ENCODE measurements at regions not wholly inside any gene's neighbourhood (a gene's known extent, or its start where the extent isn't known, plus 50 kb on each side); places are given as distances from the start of the nearest gene placed in this dataset.

GRCh38 chr12:105825141-105825540, 313.6 kb downstream of the NUAK1 start:
- no peaks in the 10 kb centered on the region for H3K4me1 Mint-ChIP-seq (ENCODE audit: low read depth)
- ATAC-seq (ENCODE audit: poor library complexity), result no peak
- Histone ChIP-seq H3K27me3 (ENCODE audit: control insufficient read depth in 1 of 2, insufficient read depth in 2 of 2, low read length in 2 of 2) (no peaks in the 10 kb centered on the region), H3K9me3 (ENCODE audit: control insufficient read depth in 1 of 2, insufficient read depth in 1 of 2, low read length in 2 of 2) (peaks cover 0 to 7% of the 10 kb centered on the region in 2 experiments), H3K4me1 (ENCODE audit: insufficient read depth, low read length) (no peaks in the 10 kb centered on the region), H3K36me3 (ENCODE audit: insufficient read depth, low read length) (no peaks in the 10 kb centered on the region), H3K27ac (ENCODE audit: low read depth in 1 of 2, low read length in 2 of 2) (no peak overlapping the region), H3K4me3 (ENCODE audit: low read length) (no peak overlapping the region)
- H3K9me3 Mint-ChIP-seq, result peaks cover 2% of the 10 kb centered on the region
- intact Hi-C loops (cut with DNase I, micrococcal nuclease), result no loop called here
- TF ChIP-seq, protein P1, sequence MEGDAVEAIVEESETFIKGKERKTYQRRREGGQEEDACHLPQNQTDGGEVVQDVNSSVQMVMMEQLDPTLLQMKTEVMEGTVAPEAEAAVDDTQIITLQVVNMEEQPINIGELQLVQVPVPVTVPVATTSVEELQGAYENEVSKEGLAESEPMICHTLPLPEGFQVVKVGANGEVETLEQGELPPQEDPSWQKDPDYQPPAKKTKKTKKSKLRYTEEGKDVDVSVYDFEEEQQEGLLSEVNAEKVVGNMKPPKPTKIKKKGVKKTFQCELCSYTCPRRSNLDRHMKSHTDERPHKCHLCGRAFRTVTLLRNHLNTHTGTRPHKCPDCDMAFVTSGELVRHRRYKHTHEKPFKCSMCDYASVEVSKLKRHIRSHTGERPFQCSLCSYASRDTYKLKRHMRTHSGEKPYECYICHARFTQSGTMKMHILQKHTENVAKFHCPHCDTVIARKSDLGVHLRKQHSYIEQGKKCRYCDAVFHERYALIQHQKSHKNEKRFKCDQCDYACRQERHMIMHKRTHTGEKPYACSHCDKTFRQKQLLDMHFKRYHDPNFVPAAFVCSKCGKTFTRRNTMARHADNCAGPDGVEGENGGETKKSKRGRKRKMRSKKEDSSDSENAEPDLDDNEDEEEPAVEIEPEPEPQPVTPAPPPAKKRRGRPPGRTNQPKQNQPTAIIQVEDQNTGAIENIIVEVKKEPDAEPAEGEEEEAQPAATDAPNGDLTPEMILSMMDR (IDR thresholded peaks at IDR 0.05), result no peak
- peaks cover 6% of the 10 kb centered on the region for H3K27me3 Mint-ChIP-seq
- no peak overlapping the region for H3K27ac Mint-ChIP-seq
- H3K4me3 Mint-ChIP-seq, result no peak overlapping the region
- DNase-seq, result no peak
- POLR2A ChIA-PET, result no interaction called here
- CTCF ChIA-PET, result no interaction called here
- no peaks in the 10 kb centered on the region for H3K36me3 Mint-ChIP-seq (ENCODE audit: low read depth)

DNA sequence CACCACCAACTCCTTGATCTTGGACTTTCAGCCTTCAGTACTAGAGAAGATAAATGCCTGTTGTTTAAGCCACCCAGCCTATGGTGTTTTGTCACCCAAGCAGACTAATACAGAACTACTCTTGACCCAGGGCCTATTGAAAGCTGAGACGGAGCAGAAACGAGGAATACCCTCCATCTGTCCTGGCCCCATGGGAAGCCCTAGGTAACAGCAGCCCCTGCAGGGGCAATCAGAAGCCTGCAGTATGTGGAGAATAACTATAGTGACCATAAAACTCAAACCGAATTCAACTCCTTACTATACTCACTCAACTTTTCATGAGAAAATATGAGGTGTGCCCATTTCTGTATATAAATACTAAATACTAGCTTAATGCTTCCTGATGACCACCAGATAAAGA, 307.4 kb downstream of the NUAK1 start:
- Mint-ChIP-seq H3K9me3 (no peaks in the 10 kb centered on the region), H3K36me3 (ENCODE audit: low read depth) (no peaks in the 10 kb centered on the region), H3K27me3 (no peaks in the 10 kb centered on the region), H3K27ac (no peak overlapping the region), H3K4me1 (ENCODE audit: low read depth) (no peaks in the 10 kb centered on the region), H3K4me3 (no peak overlapping the region)
- no peak overlapping the region for H3K27ac ChIP-seq (ENCODE audit: low read depth in 1 of 2, low read length in 2 of 2)
- no peaks in the 10 kb centered on the region for H3K36me3 ChIP-seq (ENCODE audit: insufficient read depth, low read length)
- no peak for DNase-seq
- no peaks in the 10 kb centered on the region for H3K27me3 ChIP-seq (ENCODE audit: control insufficient read depth in 1 of 2, insufficient read depth in 2 of 2, low read length in 2 of 2)
- intact Hi-C loops (cut with DNase I, micrococcal nuclease), result no loop called here
- TF ChIP-seq, protein P1 (IDR thresholded peaks at IDR 0.05), result no peak
- ChIA-PET CTCF (no interaction called here), POLR2A (no interaction called here)
- H3K9me3 ChIP-seq (ENCODE audit: control insufficient read depth in 1 of 2, insufficient read depth in 1 of 2, low read length in 2 of 2), result peaks cover 0 to 4% of the 10 kb centered on the region in 2 experiments
- ATAC-seq (ENCODE audit: poor library complexity), result no peak
- no peaks in the 10 kb centered on the region for H3K4me1 ChIP-seq (ENCODE audit: insufficient read depth, low read length)
- no peak overlapping the region for H3K4me3 ChIP-seq (ENCODE audit: low read length)

- H3K27me3 ChIP-seq (ENCODE audit: control insufficient read depth in 1 of 2, insufficient read depth in 2 of 2, low read length in 2 of 2), result no peaks in the 10 kb centered on the region
- Mint-ChIP-seq H3K36me3 (ENCODE audit: low read depth) (no peaks in the 10 kb centered on the region), H3K4me1 (ENCODE audit: low read depth) (no peaks in the 10 kb centered on the region), H3K27me3 (no peaks in the 10 kb centered on the region), H3K27ac (no peak overlapping the region), H3K4me3 (no peak overlapping the region), H3K9me3 (no peaks in the 10 kb centered on the region)
- DNase-seq, result no peak
- ATAC-seq (ENCODE audit: poor library complexity), result no peak
- CTCF ChIA-PET, result no interaction called here
- POLR2A ChIA-PET, result no interaction called here
- H3K9me3 ChIP-seq (ENCODE audit: control insufficient read depth in 1 of 2, insufficient read depth in 1 of 2, low read length in 2 of 2), result peaks cover 0 to 4% of the 10 kb centered on the region in 2 experiments
- no peak overlapping the region for H3K27ac ChIP-seq (ENCODE audit: low read depth in 1 of 2, low read length in 2 of 2)
- H3K4me3 ChIP-seq (ENCODE audit: low read length), result no peak overlapping the region
- H3K4me1 ChIP-seq (ENCODE audit: insufficient read depth, low read length), result no peaks in the 10 kb centered on the region
- TF ChIP-seq, protein P1 (IDR thresholded peaks at IDR 0.05), result no peak
- no peaks in the 10 kb centered on the region for H3K36me3 ChIP-seq (ENCODE audit: insufficient read depth, low read length)
- intact Hi-C loops (cut with DNase I, micrococcal nuclease), result no loop called here
Measured at GRCh38 chr12:105832021-105832420, 306.7 kb downstream of the NUAK1 start.

Data from CD4-positive, alpha-beta T cell (primary cell).